ENCODE measurements at regions not wholly inside any gene's neighbourhood (a gene's known extent, or its start where the extent isn't known, plus 50 kb on each side); places are given as distances from the start of the nearest gene placed in this dataset.

GRCh38 chr12:90896164-90896563 is 58.8 kb downstream of the CCER1 start:
- no peak for DNase-seq
- H3K36me3 ChIP-seq = no peaks in the 10 kb centered on the region
- H3K4me3 ChIP-seq = no peak overlapping the region
- no peak for TF ChIP-seq POLR2AphosphoS5 (IDR thresholded peaks at IDR 0.05)
- no peak for TF ChIP-seq POLR2A (IDR thresholded peaks at IDR 0.05)
- TF ChIP-seq, protein P1, sequence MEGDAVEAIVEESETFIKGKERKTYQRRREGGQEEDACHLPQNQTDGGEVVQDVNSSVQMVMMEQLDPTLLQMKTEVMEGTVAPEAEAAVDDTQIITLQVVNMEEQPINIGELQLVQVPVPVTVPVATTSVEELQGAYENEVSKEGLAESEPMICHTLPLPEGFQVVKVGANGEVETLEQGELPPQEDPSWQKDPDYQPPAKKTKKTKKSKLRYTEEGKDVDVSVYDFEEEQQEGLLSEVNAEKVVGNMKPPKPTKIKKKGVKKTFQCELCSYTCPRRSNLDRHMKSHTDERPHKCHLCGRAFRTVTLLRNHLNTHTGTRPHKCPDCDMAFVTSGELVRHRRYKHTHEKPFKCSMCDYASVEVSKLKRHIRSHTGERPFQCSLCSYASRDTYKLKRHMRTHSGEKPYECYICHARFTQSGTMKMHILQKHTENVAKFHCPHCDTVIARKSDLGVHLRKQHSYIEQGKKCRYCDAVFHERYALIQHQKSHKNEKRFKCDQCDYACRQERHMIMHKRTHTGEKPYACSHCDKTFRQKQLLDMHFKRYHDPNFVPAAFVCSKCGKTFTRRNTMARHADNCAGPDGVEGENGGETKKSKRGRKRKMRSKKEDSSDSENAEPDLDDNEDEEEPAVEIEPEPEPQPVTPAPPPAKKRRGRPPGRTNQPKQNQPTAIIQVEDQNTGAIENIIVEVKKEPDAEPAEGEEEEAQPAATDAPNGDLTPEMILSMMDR (IDR thresholded peaks at IDR 0.05 in 8 of 11, conservative IDR thresholded peaks at IDR 0.05 in 3 of 11) = no peak
- intact Hi-C loops (cut with DNase I; ENCODE audit: low total_unique reads) = no loop called here
- H3K27me3 ChIP-seq (replicated peaks in 1 of 7) = no peaks in the 10 kb centered on the region
- H3K4me1 ChIP-seq = no peaks in the 10 kb centered on the region
- H3K27ac ChIP-seq = no peak overlapping the region
- H3K9me3 ChIP-seq = no peaks in the 10 kb centered on the region

- Histone ChIP-seq H3K27me3 (replicated peaks in 1 of 7) (no peaks in the 10 kb centered on the region), H3K36me3 (no peaks in the 10 kb centered on the region), H3K4me3 (no peak overlapping the region), H3K27ac (no peak overlapping the region), H3K4me1 (no peaks in the 10 kb centered on the region), H3K9me3 (no peaks in the 10 kb centered on the region)
- TF ChIP-seq POLR2AphosphoS5 (IDR thresholded peaks at IDR 0.05) (no peak), POLR2A (IDR thresholded peaks at IDR 0.05) (no peak)
- TF ChIP-seq, protein P1 (IDR thresholded peaks at IDR 0.05 in 8 of 11, conservative IDR thresholded peaks at IDR 0.05 in 3 of 11) = no peak
- DNase-seq = no peak
- WGBS, 5 donors = 28 to 63% (median 44%) methylated on average over 1 of the region's 1 CpG
- intact Hi-C loops (cut with DNase I; ENCODE audit: low total_unique reads) = no loop called here
These were observed 66.7 kb downstream of the CCER1 start for GRCh38 chr12:90888316-90888715.

GRCh38 chr12:90883456-90883855 is 71.5 kb downstream of the CCER1 start:
- Histone ChIP-seq H3K9me3 (no peaks in the 10 kb centered on the region), H3K36me3 (no peaks in the 10 kb centered on the region), H3K27me3 (replicated peaks in 1 of 7) (no peaks in the 10 kb centered on the region), H3K4me3 (no peak overlapping the region), H3K27ac (no peak overlapping the region), H3K4me1 (no peaks in the 10 kb centered on the region)
- DNase-seq = no peak
- TF ChIP-seq POLR2A (IDR thresholded peaks at IDR 0.05) = no peak
- TF ChIP-seq, protein P1 (IDR thresholded peaks at IDR 0.05 in 8 of 11, conservative IDR thresholded peaks at IDR 0.05 in 3 of 11) = no peak
- TF ChIP-seq POLR2AphosphoS5 (IDR thresholded peaks at IDR 0.05) = no peak
- WGBS, 5 donors = 69 to 95% (median 90%) methylated on average over 4 of the region's 4 CpGs
- intact Hi-C loops (cut with DNase I; ENCODE audit: low total_unique reads) = no loop called here

DNA sequence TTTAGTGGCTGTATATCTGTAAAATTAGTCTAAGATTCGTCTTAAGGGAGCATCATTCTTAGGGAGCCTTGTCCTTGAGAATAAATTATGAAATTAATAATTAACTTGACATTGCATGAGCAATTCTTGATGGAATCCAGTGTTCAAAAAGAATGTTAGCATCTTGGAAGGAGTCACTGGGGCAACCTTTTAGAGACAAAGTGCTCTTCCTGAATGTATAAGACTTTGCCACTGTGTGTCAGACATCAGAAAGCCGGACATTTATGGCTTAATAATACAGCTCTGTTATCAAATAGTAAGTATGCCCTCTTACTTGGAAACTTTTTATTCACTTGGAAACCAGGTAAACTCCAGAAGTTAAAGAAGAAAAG is 83.3 kb downstream of the CCER1 start:
- intact Hi-C loops (cut with DNase I; ENCODE audit: low total_unique reads) = no loop called here
- no peaks in the 10 kb centered on the region for H3K36me3 ChIP-seq
- no peak overlapping the region for H3K27ac ChIP-seq
- no peak overlapping the region for H3K4me3 ChIP-seq
- TF ChIP-seq POLR2A (IDR thresholded peaks at IDR 0.05) = no peak
- TF ChIP-seq, protein P1 (IDR thresholded peaks at IDR 0.05 in 8 of 11, conservative IDR thresholded peaks at IDR 0.05 in 3 of 11) = no peak
- TF ChIP-seq POLR2AphosphoS5 (IDR thresholded peaks at IDR 0.05) = no peak
- no peaks in the 10 kb centered on the region for H3K9me3 ChIP-seq
- 80 to 89% (median 86%) methylated on average over 2 of the region's 2 CpGs for WGBS, 5 donors
- H3K27me3 ChIP-seq (replicated peaks in 1 of 7) = no peaks in the 10 kb centered on the region
- H3K4me1 ChIP-seq = no peaks in the 10 kb centered on the region
- DNase-seq = no peak

Data from spleen (tissue), 11 donors.